Activated CD8-positive, alpha-beta memory T cell treated with anti-CD3 and anti-CD28 coated beads, Interleukin-2, amount 50 U/mL, for 48 hours (primary cell): ENCODE measurements at regions not wholly inside any gene's neighbourhood (a gene's known extent, or its start where the extent isn't known, plus 50 kb on each side); places are given as distances from the start of the nearest gene placed in this dataset.
"Not testable (repeated sequence)": the region's sequence is repeated elsewhere in the genome, so short reads cannot be mapped to it uniquely, and the experiment has no call there.

ENCODE experiments used
- DNase-seq: peaks from one replicate; pipeline ENCODE4 v3.0.0-alpha.2; 2020

GRCh38 chr4:59243038-59243437, 1957.1 kb upstream of the ADGRL3 start:
- DNase-seq: no peak

- no peak for DNase-seq
Measured at GRCh38 chr4:59247032-59247431, 1953.1 kb upstream of the ADGRL3 start.

DNA sequence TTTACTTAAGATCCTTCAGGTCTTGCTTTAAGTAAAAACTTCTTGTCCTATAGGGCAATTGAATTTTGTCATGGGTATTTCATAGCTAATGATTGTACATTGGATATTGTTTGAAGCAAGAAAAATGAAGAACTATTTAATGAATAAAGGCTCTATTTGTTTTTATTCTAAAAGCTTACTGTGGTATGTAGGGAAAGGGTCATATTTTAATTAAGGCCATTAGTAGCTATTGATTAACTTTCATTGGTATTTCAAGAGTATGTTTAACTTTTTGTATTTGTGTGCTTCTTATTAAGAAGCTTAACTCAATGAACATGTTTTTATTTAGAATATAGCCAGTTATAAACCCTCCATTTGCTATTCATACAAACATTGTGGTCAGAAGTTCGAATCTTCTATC, 1951.8 kb upstream of the ADGRL3 start:
- DNase-seq: no peak

DNA sequence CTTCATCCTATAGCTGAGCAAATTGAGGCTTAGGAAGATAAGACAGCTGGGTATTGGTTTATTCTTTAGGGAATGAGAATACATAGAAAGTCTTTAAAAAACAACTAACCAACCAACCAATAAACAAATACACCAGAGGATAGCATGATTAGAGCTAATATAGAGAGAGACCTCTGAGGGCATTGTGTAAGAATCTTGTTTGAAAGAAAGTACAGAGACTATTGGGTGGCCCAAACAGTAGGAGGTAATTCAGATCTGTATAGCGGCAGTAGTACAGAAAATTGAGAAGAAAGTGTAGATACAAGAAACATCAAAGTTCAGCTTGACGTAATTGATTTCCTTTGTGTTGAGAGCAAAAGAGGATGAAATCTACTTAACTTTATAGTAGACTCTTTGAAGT, 1951.0 kb upstream of the ADGRL3 start:
- DNase-seq: no peak

DNA sequence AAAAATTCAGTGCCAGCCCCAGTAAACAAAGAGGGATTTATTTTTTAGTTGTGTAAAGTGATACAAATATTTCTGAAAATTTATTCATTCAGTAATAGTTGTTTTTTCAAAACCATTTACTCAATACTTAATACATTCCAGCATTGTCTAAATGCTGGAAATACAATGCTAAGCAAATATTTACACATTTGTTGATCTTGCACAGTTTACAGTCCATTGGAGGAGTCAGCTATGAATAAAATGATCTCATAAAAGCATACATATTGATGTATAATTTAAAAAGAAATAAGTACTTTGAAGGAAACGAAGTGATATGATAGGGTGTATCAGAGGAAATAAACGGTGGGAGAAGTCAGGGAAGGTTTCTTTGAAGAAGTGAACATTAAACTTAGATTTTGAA, 1942.1 kb upstream of the ADGRL3 start:
- no peak for DNase-seq

- no peak for DNase-seq
Measured at GRCh38 chr4:59307609-59308008, 1892.5 kb upstream of the ADGRL3 start.

DNA sequence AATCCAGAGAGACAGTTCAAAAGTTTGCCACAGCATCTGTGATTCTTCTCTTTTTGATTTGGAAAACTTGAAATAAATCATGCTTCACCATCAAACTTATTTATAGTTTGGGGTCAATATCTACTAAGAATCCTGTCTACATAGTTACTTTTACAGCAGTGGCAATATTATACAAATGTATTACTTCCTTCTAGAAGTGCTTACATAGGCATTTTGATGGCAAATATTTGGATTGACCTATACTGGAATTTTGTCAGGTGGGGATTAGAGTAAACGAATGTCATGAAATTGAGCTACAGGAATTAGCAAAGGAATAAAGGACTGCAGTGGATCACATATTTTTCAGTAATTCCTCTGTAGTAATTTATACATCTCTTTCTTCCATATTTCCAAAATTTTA, 1885.5 kb upstream of the ADGRL3 start:
- DNase-seq: no peak

- no peak for DNase-seq
Measured at GRCh38 chr4:59339631-59340030, 1860.5 kb upstream of the ADGRL3 start.

- DNase-seq: no peak
Measured at GRCh38 chr4:59341506-59341905, 1858.6 kb upstream of the ADGRL3 start.

DNA sequence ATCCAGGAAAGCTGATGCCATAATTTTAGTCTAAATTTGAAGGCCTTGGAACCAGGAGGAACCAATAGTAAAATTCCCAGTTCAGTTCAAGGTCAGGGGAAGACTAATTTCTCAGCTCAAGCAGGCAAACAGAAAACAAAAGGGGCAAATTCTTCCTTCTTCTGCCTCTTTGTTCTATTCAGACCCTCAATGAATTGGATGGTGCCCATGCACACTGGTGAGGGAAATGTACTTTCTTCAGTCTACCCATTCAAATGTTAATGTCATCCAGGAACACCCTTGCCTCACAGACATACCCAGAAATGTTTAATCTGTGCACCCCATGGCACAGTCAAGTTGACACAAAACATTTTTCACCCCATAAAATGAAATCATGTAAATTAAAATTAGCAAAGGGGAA, 1851.2 kb upstream of the ADGRL3 start:
- no peak for DNase-seq

- no peak for DNase-seq
Measured at GRCh38 chr4:59369229-59369628, 1830.9 kb upstream of the ADGRL3 start.

DNA sequence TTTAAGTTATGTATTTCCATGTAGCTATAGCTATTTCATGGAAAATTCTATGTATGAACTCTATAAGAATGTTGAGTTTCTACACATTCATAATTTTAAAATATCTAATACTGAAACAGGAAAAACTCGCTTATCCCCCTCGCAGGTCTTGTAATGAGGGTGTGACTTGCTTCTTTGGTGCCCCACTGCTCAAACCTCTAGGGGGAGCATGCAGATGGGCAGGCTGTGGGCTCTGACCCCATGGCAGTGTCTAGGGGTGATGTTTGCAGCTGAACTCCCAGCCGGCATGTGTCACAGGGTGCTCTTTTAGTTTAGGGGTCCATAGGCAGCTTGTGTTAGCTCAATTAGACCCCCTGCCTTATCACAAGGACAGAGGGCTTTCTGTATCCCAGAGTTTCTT, 1825.7 kb upstream of the ADGRL3 start:
- DNase-seq: no peak

GRCh38 chr4:59380841-59381366, 1819.2 kb upstream of the ADGRL3 start:
- no peak for DNase-seq

DNA sequence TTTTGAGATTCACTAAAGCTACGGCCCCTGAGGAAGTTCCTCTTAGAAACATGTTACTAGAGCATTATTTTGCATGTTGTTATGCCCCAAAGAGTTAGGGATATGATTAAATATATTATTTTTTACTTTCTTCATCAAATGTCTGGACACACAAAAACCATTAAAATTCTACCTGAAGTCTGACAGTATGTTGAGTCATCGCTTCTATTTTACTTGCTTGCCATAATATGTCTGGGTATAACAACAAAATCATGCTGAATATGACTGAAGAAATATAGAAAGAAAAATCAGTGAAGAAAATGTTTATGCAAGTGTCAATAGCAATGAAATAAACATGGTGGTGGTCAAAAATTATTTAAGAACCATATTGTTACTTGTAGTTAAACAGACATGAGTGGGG, 1818.5 kb upstream of the ADGRL3 start:
- no peak for DNase-seq

DNA sequence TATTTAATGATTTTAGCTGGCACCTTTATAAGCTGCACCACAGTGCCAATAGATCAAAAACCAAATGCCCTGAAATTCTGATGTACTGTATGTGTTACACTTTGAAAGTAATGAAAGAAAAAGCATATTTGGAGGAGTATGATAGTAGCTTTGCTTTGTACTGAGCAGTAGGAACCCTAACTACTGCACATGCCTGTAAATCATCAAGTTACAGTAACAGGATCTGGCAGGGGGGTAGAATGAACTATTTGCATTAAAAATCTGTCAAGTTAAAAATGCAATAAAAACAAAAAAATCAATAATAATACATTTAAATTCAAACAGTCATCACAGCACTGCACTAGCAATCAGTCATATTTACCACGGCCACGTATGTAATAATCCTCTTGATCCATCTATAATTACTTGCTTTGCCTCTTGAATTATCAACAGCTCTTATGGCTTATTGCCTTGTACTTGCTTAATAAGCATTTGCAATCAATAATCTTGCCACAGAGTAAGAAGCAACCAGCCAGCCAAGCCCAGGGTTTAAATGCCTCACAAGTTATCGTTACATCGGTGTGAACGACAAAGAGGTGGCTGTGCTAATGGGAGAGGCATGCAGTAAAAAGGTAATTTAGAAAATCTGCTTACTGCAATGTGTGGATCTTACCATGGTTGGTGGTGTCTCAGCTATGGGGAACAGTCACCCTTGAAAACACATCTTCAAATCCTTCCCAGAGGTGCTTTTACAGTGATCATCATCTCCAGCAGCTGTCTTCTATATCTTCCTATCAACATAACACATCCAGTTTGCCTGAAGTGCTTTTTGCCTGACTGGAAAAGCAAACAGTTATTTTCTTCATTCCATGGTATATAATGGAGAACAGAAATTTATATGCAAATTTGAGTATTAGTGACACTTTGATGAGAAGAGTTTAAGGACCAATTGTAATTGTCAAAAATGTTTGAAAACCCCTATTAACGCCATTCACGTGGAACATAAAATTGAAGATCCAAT, 1812.1 kb upstream of the ADGRL3 start:
- DNase-seq: no peak

GRCh38 chr4:59393780-59394179, 1806.3 kb upstream of the ADGRL3 start:
- no peak for DNase-seq

DNA sequence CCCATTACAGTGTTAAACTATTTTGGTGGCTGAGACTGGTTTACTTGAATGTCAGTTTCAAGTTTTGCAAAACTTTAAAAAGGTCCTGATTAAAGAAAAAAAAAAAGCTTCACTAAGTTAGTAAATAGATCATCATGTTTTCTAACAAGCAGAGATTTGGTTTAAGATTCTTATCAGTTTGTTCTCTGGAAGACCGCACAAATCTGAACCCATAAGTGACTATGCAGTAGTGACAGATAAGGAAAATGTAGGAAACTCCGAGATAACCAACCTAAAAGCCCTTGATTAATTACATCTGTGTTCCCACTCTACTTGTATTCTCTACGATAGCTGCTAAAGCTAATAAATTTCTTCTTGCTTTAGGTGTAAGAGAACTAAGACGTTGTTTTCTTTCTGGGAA, 1799.8 kb upstream of the ADGRL3 start:
- no peak for DNase-seq

- DNase-seq: no peak
Measured at GRCh38 chr4:59409647-59410046, 1790.5 kb upstream of the ADGRL3 start.

DNA sequence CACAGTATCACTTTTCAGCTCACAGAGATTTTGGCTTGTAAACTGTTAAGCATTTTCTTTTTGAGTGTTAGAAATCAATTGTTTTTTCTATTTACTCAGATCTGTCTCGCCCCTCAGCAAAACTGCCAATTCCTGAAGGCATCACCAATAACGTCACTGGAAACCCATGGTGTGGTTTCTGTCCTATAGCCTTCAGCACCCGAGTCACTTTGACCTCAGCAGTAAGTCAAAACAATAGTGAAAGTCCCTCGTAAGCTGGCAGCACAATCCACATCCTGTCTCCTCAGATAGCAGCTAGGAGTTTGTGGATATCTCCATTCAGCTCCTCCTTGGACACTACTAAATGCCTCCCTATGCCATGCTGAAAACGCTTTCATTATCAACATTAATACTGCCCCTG, 1787.4 kb upstream of the ADGRL3 start:
- no peak for DNase-seq

GRCh38 chr4:59455751-59456150, 1744.4 kb upstream of the ADGRL3 start:
- DNase-seq: no peak

- DNase-seq: no peak
Measured at GRCh38 chr4:59457576-59457975, 1742.5 kb upstream of the ADGRL3 start.

DNA sequence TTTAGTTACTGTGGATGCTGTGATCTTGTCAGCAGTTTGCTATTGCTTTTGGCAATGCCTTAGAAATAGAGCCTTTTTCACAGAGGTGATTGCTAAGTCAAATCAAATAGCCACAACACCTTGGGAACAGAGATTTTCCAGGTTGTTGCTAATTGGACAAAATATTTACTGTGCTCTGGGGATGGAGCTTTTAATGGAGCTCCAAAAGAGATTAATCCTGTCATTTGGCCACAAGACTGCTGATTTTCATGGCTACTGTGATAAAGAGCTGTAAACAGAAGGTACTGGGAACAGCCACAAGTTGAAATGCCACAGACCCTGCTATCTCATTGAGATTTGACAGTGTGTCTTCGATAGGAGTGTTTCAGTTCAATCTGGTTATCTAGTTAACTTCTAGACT, 1715.2 kb upstream of the ADGRL3 start:
- DNase-seq: no peak

DNA sequence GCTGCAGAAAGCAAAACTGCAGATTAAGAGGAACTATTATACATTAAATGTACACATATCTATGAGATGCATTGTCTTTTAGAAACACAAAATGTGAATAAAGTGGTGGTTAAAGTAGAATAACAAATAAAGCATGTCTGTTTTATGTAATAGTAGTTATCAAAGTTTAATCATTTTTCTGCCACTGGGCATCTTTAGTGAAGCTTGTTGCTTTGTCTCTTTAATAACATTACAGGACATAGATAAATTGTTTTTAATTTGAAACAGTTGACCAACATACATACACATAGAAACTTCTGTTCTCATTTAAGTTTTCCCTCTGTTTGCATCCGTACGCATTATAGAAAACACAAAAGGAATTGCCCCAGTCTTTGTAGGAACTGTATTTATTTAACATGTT, 1700.0 kb upstream of the ADGRL3 start:
- DNase-seq: no peak

DNA sequence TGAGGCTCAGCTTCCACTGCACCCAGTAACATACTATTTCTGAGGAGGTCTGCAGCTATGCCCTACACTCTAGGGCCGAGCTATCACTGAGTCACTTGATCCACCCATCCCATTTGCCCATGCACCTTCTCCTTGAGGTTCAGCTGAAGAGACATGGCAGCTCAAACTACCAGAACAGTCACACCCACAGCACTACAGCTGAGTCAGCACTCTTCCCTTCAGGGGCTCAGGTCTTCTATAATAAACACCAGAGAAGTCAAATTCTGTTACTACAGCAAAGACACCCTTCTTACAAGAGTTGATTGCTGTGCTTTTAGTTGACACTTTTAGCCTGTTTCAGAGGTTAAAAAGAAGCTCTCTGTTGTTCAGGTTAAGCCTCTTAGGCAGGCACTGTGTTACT, 1696.4 kb upstream of the ADGRL3 start:
- DNase-seq: no peak

- not testable (repeated sequence) for DNase-seq
Measured at GRCh38 chr4:59511809-59512208, 1688.3 kb upstream of the ADGRL3 start.
